Parathyroid adenoma (tissue), 2 donors: ENCODE measurements at regions not wholly inside any gene's neighbourhood (a gene's known extent, or its start where the extent isn't known, plus 50 kb on each side); places are given as distances from the start of the nearest gene placed in this dataset.

Experiments
- H2AFZ ChIP-seq: fragments of 300-600 bp; sonication (generic); one replicate; pipeline ENCODE4 v1.7.0; 2017; ENCODE audit warnings: antibody characterized with exemption, mild to moderate bottlenecking
- H3K27ac ChIP-seq: fragments of 300-600 bp; sonication (generic); one replicate; pipeline ENCODE4 v1.7.0; 2017
- H3K27me3 ChIP-seq: fragments of 300-600 bp; sonication (generic); one replicate; pipeline ENCODE4 v1.7.0; 2017; ENCODE audit warnings: low read length; ENCODE audit not compliant: control insufficient read depth, insufficient read depth
- H3K36me3 ChIP-seq: fragments of 300-600 bp; sonication (generic); one replicate; pipeline ENCODE4 v1.7.0; 2017; ENCODE audit warnings: low read length; ENCODE audit not compliant: control insufficient read depth, insufficient read depth
- H3K4me1 ChIP-seq: fragments of 300-600 bp; sonication (generic); one replicate; pipeline ENCODE4 v1.7.0; 2017; ENCODE audit warnings: control low read depth
- H3K4me2 ChIP-seq: fragments of 300-600 bp; sonication (generic); one replicate; pipeline ENCODE4 v1.7.0; 2017; ENCODE audit warnings: low read length
- H3K4me3 ChIP-seq: fragments of 300-600 bp; sonication (generic); one replicate; pipeline ENCODE4 v1.7.0; 2017; ENCODE audit warnings: low read depth, low read length
- H3K79me2 ChIP-seq: fragments of 300-600 bp; sonication (generic); one replicate; pipeline ENCODE4 v1.7.0; 2017; ENCODE audit warnings: control low read depth
- H3K9ac ChIP-seq: fragments of 300-600 bp; sonication (generic); one replicate; pipeline ENCODE4 v1.7.0; 2017; ENCODE audit warnings: mild to moderate bottlenecking
- H3K9me3 ChIP-seq: fragments of 300-600 bp; sonication (generic); one replicate; pipeline ENCODE4 v1.7.0; 2017; ENCODE audit warnings: low read length; ENCODE audit not compliant: control insufficient read depth
- CTCF ChIP-seq: fragments of 300-600 bp; sonication (generic); IDR thresholded peaks from one replicate; pipeline ENCODE4 v1.7.0; 2017; ENCODE audit warnings: antibody characterized with exemption, mild to moderate bottlenecking
- donor health status: primary hyperparathyroidism.

- Histone ChIP-seq H2AFZ (no peak overlapping the region), H3K27ac (no peak overlapping the region), H3K4me1 (no peaks in the 10 kb centered on the region), H3K79me2 (no peaks in the 10 kb centered on the region), H3K9ac (no peak overlapping the region), H3K27me3 (no peaks in the 10 kb centered on the region), H3K4me3 (no peak overlapping the region), H3K9me3 (no peaks in the 10 kb centered on the region), H3K36me3 (no peaks in the 10 kb centered on the region), H3K4me2 (no peak overlapping the region)
- no peak for TF ChIP-seq CTCF
These were observed 226.5 kb upstream of the TOPAZ1 start for GRCh38 chr3:44015170-44015569.

- H3K4me2 ChIP-seq = no peak overlapping the region
- no peaks in the 10 kb centered on the region for H3K36me3 ChIP-seq
- no peak overlapping the region for H3K27ac ChIP-seq
- H3K9ac ChIP-seq = no peak overlapping the region
- H3K4me3 ChIP-seq = no peak overlapping the region
- no peak for TF ChIP-seq CTCF
- no peak overlapping the region for H2AFZ ChIP-seq
- H3K79me2 ChIP-seq = no peaks in the 10 kb centered on the region
- no peaks in the 10 kb centered on the region for H3K9me3 ChIP-seq
- H3K4me1 ChIP-seq = no peaks in the 10 kb centered on the region
- no peaks in the 10 kb centered on the region for H3K27me3 ChIP-seq
These were observed 224.9 kb upstream of the TOPAZ1 start for GRCh38 chr3:44016818-44017217.

GRCh38 chr3:44018926-44019325, 222.8 kb upstream of the TOPAZ1 start:
- Histone ChIP-seq H3K9me3 (no peaks in the 10 kb centered on the region), H3K36me3 (no peaks in the 10 kb centered on the region), H3K79me2 (no peaks in the 10 kb centered on the region), H3K27me3 (no peaks in the 10 kb centered on the region), H3K4me2 (no peak overlapping the region), H2AFZ (no peak overlapping the region), H3K27ac (no peak overlapping the region), H3K4me1 (no peaks in the 10 kb centered on the region), H3K9ac (no peak overlapping the region), H3K4me3 (no peak overlapping the region)
- TF ChIP-seq CTCF = no peak

- no peak for TF ChIP-seq CTCF
- no peak overlapping the region for H2AFZ ChIP-seq
These were observed 221.9 kb upstream of the TOPAZ1 start for GRCh38 chr3:44019736-44020135.

GRCh38 chr3:44020143-44020542, 221.5 kb upstream of the TOPAZ1 start:
- H3K9ac ChIP-seq = no peak overlapping the region
- H3K27me3 ChIP-seq = no peaks in the 10 kb centered on the region
- no peak overlapping the region for H3K4me2 ChIP-seq
- no peak for TF ChIP-seq CTCF
- H3K36me3 ChIP-seq = no peaks in the 10 kb centered on the region
- no peaks in the 10 kb centered on the region for H3K9me3 ChIP-seq
- H3K27ac ChIP-seq = no peak overlapping the region
- H3K79me2 ChIP-seq = no peaks in the 10 kb centered on the region
- no peak overlapping the region for H3K4me3 ChIP-seq
- no peaks in the 10 kb centered on the region for H3K4me1 ChIP-seq
- no peak overlapping the region for H2AFZ ChIP-seq

More at GRCh38 chr3:44019736-44020135, 221.9 kb upstream of the TOPAZ1 start:
- H3K9ac ChIP-seq = no peak overlapping the region
- no peaks in the 10 kb centered on the region for H3K79me2 ChIP-seq
- H3K36me3 ChIP-seq = no peaks in the 10 kb centered on the region
- no peak overlapping the region for H3K27ac ChIP-seq
- no peak overlapping the region for H3K4me2 ChIP-seq
- no peaks in the 10 kb centered on the region for H3K27me3 ChIP-seq
- no peaks in the 10 kb centered on the region for H3K9me3 ChIP-seq
- no peak overlapping the region for H3K4me3 ChIP-seq
- H3K4me1 ChIP-seq = no peaks in the 10 kb centered on the region
